HPDE6-E6E7 (cell line): ENCODE measurements at regions not wholly inside any gene's neighbourhood (a gene's known extent, or its start where the extent isn't known, plus 50 kb on each side); places are given as distances from the start of the nearest gene placed in this dataset.

ENCODE experiments used
- DNase-seq: peaks from one replicate; pipeline ENCODE4 v3.0.0; 2011; ENCODE audit warnings: missing footprints; ENCODE audit errors: extremely low spot score

- peak; percentile 27 for DNase-seq
Observed at GRCh38 chr5:58114324-58114723, 345.6 kb downstream of the PLK2 start.

GRCh38 chr5:58113172-58113571 lies 346.7 kb downstream of the PLK2 start:
- no peak for DNase-seq

GRCh38 chr5:58108511-58108910 lies 351.4 kb downstream of the PLK2 start:
- DNase-seq, result no peak

GRCh38 chr5:58107704-58108103 lies 352.2 kb downstream of the PLK2 start:
- no peak for DNase-seq

- DNase-seq, result no peak
Observed at GRCh38 chr5:58106754-58107410, 353.0 kb downstream of the PLK2 start.

GRCh38 chr5:58105836-58106235 lies 354.1 kb downstream of the PLK2 start:
- no peak for DNase-seq

GRCh38 chr5:58099257-58099656 lies 360.6 kb downstream of the PLK2 start:
- no peak for DNase-seq

GRCh38 chr5:58094031-58094430 lies 365.9 kb downstream of the PLK2 start:
- peak; percentile 88 for DNase-seq

GRCh38 chr5:58090704-58091103 lies 369.2 kb downstream of the PLK2 start:
- DNase-seq, result no peak

GRCh38 chr5:58088941-58089340 lies 370.9 kb downstream of the PLK2 start:
- DNase-seq, result no peak

- no peak for DNase-seq
Observed at GRCh38 chr5:58087905-58088304, 372.0 kb downstream of the PLK2 start.

GRCh38 chr5:58087123-58087522 lies 372.8 kb downstream of the PLK2 start:
- DNase-seq, result no peak

GRCh38 chr5:58085800-58086199 lies 374.1 kb downstream of the PLK2 start:
- peak; percentile 36 for DNase-seq

- no peak for DNase-seq
Observed at GRCh38 chr5:58081435-58081834, 378.5 kb downstream of the PLK2 start.

- DNase-seq, result peak; percentile 25
Observed at GRCh38 chr5:58080573-58080972, 379.3 kb downstream of the PLK2 start.

GRCh38 chr5:58077966-58078365 lies 381.9 kb downstream of the PLK2 start:
- DNase-seq, result no peak

GRCh38 chr5:58077416-58077815 lies 382.5 kb downstream of the PLK2 start:
- no peak for DNase-seq

GRCh38 chr5:58076483-58077257 lies 383.2 kb downstream of the PLK2 start:
- DNase-seq, result no peak

- DNase-seq, result no peak
Observed at GRCh38 chr5:58075907-58076306, 384.0 kb downstream of the PLK2 start.

- no peak for DNase-seq
Observed at GRCh38 chr5:58074717-58075116, 385.2 kb downstream of the PLK2 start.

- DNase-seq, result no peak
Observed at GRCh38 chr5:58074222-58074621, 385.7 kb downstream of the PLK2 start.

GRCh38 chr5:58073243-58073642 lies 386.6 kb downstream of the PLK2 start:
- DNase-seq, result no peak

- no peak for DNase-seq
Observed at GRCh38 chr5:58072300-58072965, 387.5 kb downstream of the PLK2 start.
